ENCODE measurements at regions not wholly inside any gene's neighbourhood (a gene's known extent, or its start where the extent isn't known, plus 50 kb on each side); places are given as distances from the start of the nearest gene placed in this dataset.
A peak's percentile ranks its signal among the peaks of the same experiment; 100 is the strongest.

DNA sequence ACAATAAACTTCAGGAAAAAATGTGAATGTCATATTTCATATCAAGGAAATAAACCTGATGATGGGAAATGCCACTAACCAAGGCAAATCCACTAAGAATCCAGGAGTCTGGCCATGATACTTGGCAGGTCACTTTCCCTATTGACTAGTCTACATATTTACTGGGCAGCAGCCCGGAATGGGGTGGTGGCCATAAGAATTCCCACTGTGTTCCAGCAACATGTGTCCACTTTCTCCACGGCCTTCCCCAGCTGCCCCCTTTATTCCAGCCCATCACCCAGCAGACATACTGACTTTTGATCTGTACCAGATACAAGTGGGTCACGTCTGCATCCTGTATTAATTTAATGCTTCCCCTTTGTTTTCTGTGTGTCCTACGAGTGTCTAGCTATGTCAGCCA is 234.5 kb upstream of the PRDM1 start:
- Histone ChIP-seq H3K4me3 (no peak overlapping the region), H3K36me3 (ENCODE audit: low read depth) (no peaks in the 10 kb centered on the region), H3K9me3 (no peaks in the 10 kb centered on the region), H3K4me1 (ENCODE audit: low read depth) (no peaks in the 10 kb centered on the region)
- TF ChIP-seq, protein P1, sequence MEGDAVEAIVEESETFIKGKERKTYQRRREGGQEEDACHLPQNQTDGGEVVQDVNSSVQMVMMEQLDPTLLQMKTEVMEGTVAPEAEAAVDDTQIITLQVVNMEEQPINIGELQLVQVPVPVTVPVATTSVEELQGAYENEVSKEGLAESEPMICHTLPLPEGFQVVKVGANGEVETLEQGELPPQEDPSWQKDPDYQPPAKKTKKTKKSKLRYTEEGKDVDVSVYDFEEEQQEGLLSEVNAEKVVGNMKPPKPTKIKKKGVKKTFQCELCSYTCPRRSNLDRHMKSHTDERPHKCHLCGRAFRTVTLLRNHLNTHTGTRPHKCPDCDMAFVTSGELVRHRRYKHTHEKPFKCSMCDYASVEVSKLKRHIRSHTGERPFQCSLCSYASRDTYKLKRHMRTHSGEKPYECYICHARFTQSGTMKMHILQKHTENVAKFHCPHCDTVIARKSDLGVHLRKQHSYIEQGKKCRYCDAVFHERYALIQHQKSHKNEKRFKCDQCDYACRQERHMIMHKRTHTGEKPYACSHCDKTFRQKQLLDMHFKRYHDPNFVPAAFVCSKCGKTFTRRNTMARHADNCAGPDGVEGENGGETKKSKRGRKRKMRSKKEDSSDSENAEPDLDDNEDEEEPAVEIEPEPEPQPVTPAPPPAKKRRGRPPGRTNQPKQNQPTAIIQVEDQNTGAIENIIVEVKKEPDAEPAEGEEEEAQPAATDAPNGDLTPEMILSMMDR (IDR thresholded peaks at IDR 0.05): no peak
- DNase-seq (no peak), ATAC-seq (no peak)
- intact Hi-C loops (cut with DNase I, micrococcal nuclease): no loop called here

DNA sequence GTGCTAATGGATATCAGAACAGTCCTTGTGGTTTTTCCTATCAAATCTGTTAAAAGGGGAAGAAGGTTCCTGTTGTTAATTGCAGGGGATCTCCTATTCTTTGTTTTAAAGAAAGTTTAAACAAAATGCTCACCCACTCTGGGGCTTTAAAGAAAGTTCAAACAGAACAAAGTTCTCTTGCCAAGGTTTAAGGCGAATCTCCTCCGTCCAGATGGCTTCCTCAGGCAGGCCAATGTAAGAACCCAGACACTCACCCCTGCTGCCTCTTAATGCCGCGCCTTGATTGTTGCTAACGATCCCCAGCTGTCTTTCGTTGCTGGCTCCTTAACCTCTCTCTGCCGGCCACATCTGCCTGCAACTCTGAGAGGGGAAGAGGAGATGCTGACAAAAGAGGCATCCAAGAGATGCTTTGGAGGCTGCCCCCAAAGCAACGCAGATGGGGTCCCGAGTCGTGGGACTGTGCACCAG is 235.0 kb upstream of the PRDM1 start:
- H3K36me3 ChIP-seq (ENCODE audit: low read depth): no peaks in the 10 kb centered on the region
- no peaks in the 10 kb centered on the region for H3K4me1 ChIP-seq (ENCODE audit: low read depth)
- peak; percentile 20 for ATAC-seq
- DNase-seq: no peak
- H3K4me3 ChIP-seq: no peak overlapping the region
- no peaks in the 10 kb centered on the region for H3K9me3 ChIP-seq
- TF ChIP-seq, protein P1 (IDR thresholded peaks at IDR 0.05): no peak
- intact Hi-C loops (cut with DNase I, micrococcal nuclease): no loop called here

DNA sequence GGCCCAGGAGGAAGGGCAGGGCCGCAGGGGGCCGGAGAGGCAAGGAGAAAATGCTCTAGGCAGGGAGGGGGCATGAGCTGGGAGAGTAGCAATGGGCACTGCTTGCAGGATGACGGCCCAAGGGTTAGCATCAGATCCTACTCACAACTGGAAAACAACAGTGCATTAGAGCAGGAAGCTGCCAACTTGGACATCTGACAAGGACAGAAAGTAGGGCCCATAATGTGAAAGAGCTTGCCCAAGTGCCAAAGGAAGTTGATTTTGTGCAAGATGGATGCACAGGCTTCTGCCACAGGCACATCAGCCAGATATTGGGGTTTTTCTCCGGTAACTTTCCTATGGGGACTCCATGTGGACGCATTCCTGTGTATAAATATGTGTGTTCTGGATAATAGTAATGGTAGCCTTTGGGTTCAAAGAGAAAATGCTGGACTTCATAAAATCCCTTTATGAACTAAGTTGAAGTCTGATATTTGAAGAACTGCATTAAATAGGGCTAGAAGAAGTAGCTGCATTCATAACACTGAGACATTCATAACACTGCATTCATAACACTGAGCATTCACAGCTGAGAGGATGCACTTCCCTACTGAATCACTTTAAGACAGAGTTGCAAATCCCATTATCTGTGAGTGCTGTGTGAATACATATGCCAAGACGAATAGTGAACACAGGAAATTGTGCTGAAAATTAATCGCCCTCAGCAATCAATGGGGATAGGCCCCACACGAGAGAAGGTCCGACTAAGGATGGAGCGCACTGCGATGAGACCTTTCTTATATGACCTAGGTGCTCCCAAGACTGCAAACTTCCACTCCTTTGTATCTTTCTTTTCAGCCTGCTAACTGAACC is 235.6 kb upstream of the PRDM1 start:
- intact Hi-C loops (cut with DNase I, micrococcal nuclease): no loop called here
- ATAC-seq: no peak
- Histone ChIP-seq H3K36me3 (ENCODE audit: low read depth) (no peaks in the 10 kb centered on the region), H3K9me3 (no peaks in the 10 kb centered on the region), H3K4me1 (ENCODE audit: low read depth) (no peaks in the 10 kb centered on the region), H3K4me3 (no peak overlapping the region)
- TF ChIP-seq, protein P1 (IDR thresholded peaks at IDR 0.05): no peak
- no peak for DNase-seq

DNA sequence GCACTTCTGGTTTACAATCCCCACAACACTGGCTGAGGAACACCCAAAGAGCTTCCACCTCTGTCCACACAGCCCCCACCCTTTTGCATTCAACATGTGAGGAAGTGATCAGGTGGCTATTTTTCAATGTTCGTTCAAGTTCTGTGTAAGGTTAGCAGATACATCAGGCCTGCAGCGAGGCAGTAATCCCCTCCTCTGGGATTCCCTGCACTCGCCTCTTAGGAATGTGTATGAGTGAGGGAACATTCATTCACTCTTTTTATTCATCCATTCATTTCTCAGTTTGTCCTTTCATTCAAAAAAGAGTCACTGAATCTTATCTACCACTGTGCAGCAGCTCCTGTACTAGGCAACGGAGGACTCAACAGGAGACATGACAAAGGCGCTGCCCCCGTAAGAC is 236.4 kb upstream of the PRDM1 start:
- TF ChIP-seq, protein P1 (IDR thresholded peaks at IDR 0.05): no peak
- Histone ChIP-seq H3K4me3 (no peak overlapping the region), H3K4me1 (ENCODE audit: low read depth) (no peaks in the 10 kb centered on the region), H3K36me3 (ENCODE audit: low read depth) (no peaks in the 10 kb centered on the region), H3K9me3 (no peaks in the 10 kb centered on the region)
- intact Hi-C loops (cut with DNase I, micrococcal nuclease): no loop called here
- DNase-seq (no peak), ATAC-seq (no peak)

DNA sequence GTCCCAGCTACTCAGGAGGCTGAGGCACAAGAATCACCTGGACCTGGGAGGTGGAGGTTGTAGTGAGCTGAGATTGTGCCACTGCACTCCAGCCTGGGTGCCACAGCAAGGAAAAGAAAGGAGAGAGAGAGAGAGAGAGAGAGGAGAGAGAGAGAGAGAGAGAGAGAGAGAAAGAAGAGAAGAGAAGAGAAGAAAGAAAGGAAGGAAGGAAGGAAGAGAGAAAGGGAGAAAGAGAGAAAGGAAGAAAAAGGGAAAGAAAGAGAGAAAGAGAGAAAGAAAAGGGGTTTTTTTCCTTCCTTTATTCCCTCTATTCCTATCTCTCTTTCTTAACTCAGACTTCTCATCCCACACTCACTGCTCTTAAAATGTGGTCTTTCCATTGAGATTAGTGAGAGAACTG is 238.7 kb upstream of the PRDM1 start:
- Histone ChIP-seq H3K36me3 (ENCODE audit: low read depth) (no peaks in the 10 kb centered on the region), H3K9me3 (no peaks in the 10 kb centered on the region), H3K4me3 (no peak overlapping the region), H3K4me1 (ENCODE audit: low read depth) (no peaks in the 10 kb centered on the region)
- intact Hi-C loops (cut with DNase I, micrococcal nuclease): no loop called here
- DNase-seq (no peak), ATAC-seq (no peak)
- TF ChIP-seq, protein P1 (IDR thresholded peaks at IDR 0.05): no peak

Data from mucosa of descending colon (tissue), 3 donors.